H1 (cell line): ENCODE measurements at regions not wholly inside any gene's neighbourhood (a gene's known extent, or its start where the extent isn't known, plus 50 kb on each side); places are given as distances from the start of the nearest gene placed in this dataset.
"Not testable (repeated sequence)": the region's sequence is repeated elsewhere in the genome, so short reads cannot be mapped to it uniquely, and the experiment has no call there.

Experiments
- CTCF ChIA-PET: fragments of 300-600 bp; sonication (Branson Sonifier 250); formaldehyde crosslinking; loops from one replicate; lab custom pipeline; 2021; ENCODE audit not compliant: partially characterized antibody; lab: Charles Lee
- POLR2A ChIA-PET: fragments of 300-600 bp; sonication (Branson Sonifier 250); formaldehyde crosslinking; loops from one replicate; lab custom pipeline; 2021; ENCODE audit warnings: inconsistent platforms; ENCODE audit not compliant: partially characterized antibody; lab: Charles Lee
- DNase-seq, 2 experiments: peaks; one replicate each; pipeline versions ENCODE4 v3.0.0 to v3.0.0-alpha.2; 2010 to 2022; ENCODE audit warnings: low spot score in 2 of 2, low read depth in 1 of 2, mixed read lengths in 1 of 2
- FAIRE-seq: peaks from 2 replicates; lab custom pipeline; 2011; peaks lifted over from hg19 to GRCh38; lab: Jason Lieb, UNC
- H2AFZ ChIP-seq: 2 replicates; pipeline ENCODE4 v1.8.1; 2012; ENCODE audit warnings: low read length, inconsistent platforms
- H2AK5ac ChIP-seq: 2 replicates; pipeline ENCODE4 v1.6.1; 2013; ENCODE audit warnings: low read depth, low read length
- H2BK120ac ChIP-seq: replicated peaks from 2 replicates; pipeline ENCODE3; 2013; ENCODE audit warnings: low read depth, low read length, inconsistent platforms
- H2BK12ac ChIP-seq: 2 replicates; pipeline ENCODE4 v1.6.1; 2013; ENCODE audit warnings: low read depth, low read length
- H2BK15ac ChIP-seq: 2 replicates; pipeline ENCODE4 v1.6.1; 2013; ENCODE audit warnings: low read length
- H2BK20ac ChIP-seq: 2 replicates; pipeline ENCODE4 v1.6.1; 2013; ENCODE audit warnings: low read length
- H2BK5ac ChIP-seq: 2 replicates; pipeline ENCODE4 v1.6.1; 2013; ENCODE audit warnings: low read depth, low read length
- H3K14ac ChIP-seq: 2 replicates; pipeline ENCODE4 v1.6.1; 2013; ENCODE audit warnings: inconsistent platforms; ENCODE audit not compliant: insufficient read length
- H3K18ac ChIP-seq: 2 replicates; pipeline ENCODE4 v1.6.1; 2013; ENCODE audit warnings: low read length; ENCODE audit errors: extremely low read depth
- H3K23ac ChIP-seq: 2 replicates; pipeline ENCODE4 v1.6.1; 2013; ENCODE audit warnings: inconsistent platforms; ENCODE audit not compliant: insufficient read length
- H3K23me2 ChIP-seq: 2 replicates; pipeline ENCODE4 v1.6.1; 2013; ENCODE audit warnings: low read depth, low read length
- H3K27ac ChIP-seq: 2 replicates; pipeline ENCODE4 v1.6.1; 2011; ENCODE audit warnings: low read depth, low read length, inconsistent platforms
- H3K27me3 ChIP-seq, 4 experiments: replicated peaks in 1 of 4; 1 replicate in 1 of 4; 2 replicates in 3 of 4; pipeline versions ENCODE4 v1.6.1 to v1.8.1; 2011 to 2013; ENCODE audit warnings: low read length in 3 of 4, mild to moderate bottlenecking in 3 of 4, inconsistent platforms in 2 of 4, mixed read lengths in 2 of 4, moderate library complexity in 1 of 4; ENCODE audit not compliant: control insufficient read depth in 3 of 4, insufficient read depth in 3 of 4; ENCODE audit errors: extremely low read depth in 1 of 4
- H3K36me3 ChIP-seq, 4 experiments: 2 replicates each; pipeline versions ENCODE4 v1.6.1 to v1.8.1; 2011 to 2013; ENCODE audit warnings: mild to moderate bottlenecking in 4 of 4, low read length in 3 of 4, moderate library complexity in 2 of 4, control low read depth in 1 of 4, inconsistent platforms in 1 of 4; ENCODE audit not compliant: insufficient read depth in 4 of 4, control insufficient read depth in 2 of 4
- H3K4ac ChIP-seq: replicated peaks from 2 replicates; pipeline ENCODE3; 2013; ENCODE audit warnings: low read length, low read depth, mixed read lengths, inconsistent platforms; ENCODE audit not compliant: insufficient read length
- H3K4me1 ChIP-seq, 4 experiments: replicated peaks in 1 of 4; 1 replicate in 1 of 4; 2 replicates in 3 of 4; pipeline versions ENCODE4 v1.6.1 to v1.8.1; 2011 to 2013; ENCODE audit warnings: low read length in 3 of 4, inconsistent platforms in 2 of 4, mixed read lengths in 1 of 4; ENCODE audit not compliant: insufficient read depth in 4 of 4, control insufficient read depth in 3 of 4
- H3K4me2 ChIP-seq, 2 experiments: 2 replicates each; pipeline versions ENCODE4 v1.6.1 to v1.8.1; 2011 to 2013; ENCODE audit warnings: low read depth in 2 of 2, low read length in 2 of 2, control low read depth in 1 of 2, inconsistent platforms in 1 of 2, mild to moderate bottlenecking in 1 of 2; ENCODE audit not compliant: insufficient read depth in 1 of 2
- H3K4me3 ChIP-seq, 4 experiments: fragments of 200-600, 300-600 bp in 1 of 4; sonication (generic), shearing (Covaris generic), sonication (Bioruptor Twin) in 1 of 4; 2 replicates each; pipeline versions ENCODE4 v1.5.1 to v1.8.1; 2011 to 2016; ENCODE audit warnings: low read length in 4 of 4, low read depth in 3 of 4, control low read depth in 2 of 4, inconsistent platforms in 2 of 4, mild to moderate bottlenecking in 2 of 4, mixed read lengths in 1 of 4, moderate library complexity in 1 of 4; ENCODE audit not compliant: insufficient read depth in 2 of 4; ENCODE audit errors: extremely low read depth in 1 of 4
- H3K56ac ChIP-seq: replicated peaks from 2 replicates; pipeline ENCODE3; 2013; ENCODE audit warnings: low read depth, mild to moderate bottlenecking, mixed read lengths, low read length, inconsistent platforms; ENCODE audit not compliant: insufficient read length
- H3K79me1 ChIP-seq: 2 replicates; pipeline ENCODE4 v1.6.1; 2013; ENCODE audit warnings: low read depth, low read length, control low read depth
- H3K79me2 ChIP-seq, 2 experiments: 2 replicates each; pipeline versions ENCODE4 v1.6.1 to v1.8.1; 2012 to 2013; ENCODE audit warnings: low read length in 2 of 2, mild to moderate bottlenecking in 2 of 2, inconsistent platforms in 1 of 2; ENCODE audit not compliant: insufficient read depth in 2 of 2, control insufficient read depth in 1 of 2
- H3K9ac ChIP-seq, 4 experiments: replicated peaks in 1 of 4; 1 replicate in 1 of 4; 2 replicates in 3 of 4; pipeline versions ENCODE4 v1.6.1 to v1.8.1; 2011 to 2013; ENCODE audit warnings: low read depth in 3 of 4, low read length in 3 of 4, control low read depth in 2 of 4, mild to moderate bottlenecking in 2 of 4, moderate library complexity in 2 of 4, inconsistent platforms in 1 of 4; ENCODE audit errors: extremely low read depth in 1 of 4
- H3K9me3 ChIP-seq, 2 experiments: 2 replicates each; pipeline versions ENCODE4 v1.6.1 to v1.8.1; 2012 to 2013; ENCODE audit warnings: mild to moderate bottlenecking in 2 of 2, moderate library complexity in 2 of 2, control low read depth in 1 of 2, inconsistent platforms in 1 of 2, low read depth in 1 of 2, low read length in 1 of 2, mixed read lengths in 1 of 2; ENCODE audit not compliant: insufficient read depth in 2 of 2
- H4K20me1 ChIP-seq, 2 experiments: replicated peaks in 1 of 2; 2 replicates each; pipeline versions ENCODE3 to v1.8.1; 2011 to 2013; ENCODE audit warnings: inconsistent platforms in 2 of 2, low read length in 2 of 2, mild to moderate bottlenecking in 1 of 2; ENCODE audit not compliant: insufficient read depth in 2 of 2, control insufficient read depth in 1 of 2
- H4K5ac ChIP-seq: 2 replicates; pipeline ENCODE4 v1.6.1; 2013; ENCODE audit warnings: low read length, low read depth, mixed read lengths, inconsistent platforms; ENCODE audit not compliant: insufficient read length
- H4K8ac ChIP-seq: 2 replicates; pipeline ENCODE4 v1.8.0; 2013; ENCODE audit warnings: mild to moderate bottlenecking, moderate library complexity, low read length, inconsistent platforms; ENCODE audit not compliant: insufficient read depth; ENCODE audit errors: extremely low read depth
- H4K91ac ChIP-seq: replicated peaks from 2 replicates; pipeline ENCODE3; 2013; ENCODE audit warnings: low read length, mixed read lengths, inconsistent platforms; ENCODE audit not compliant: insufficient read length
- BRCA1 ChIP-seq: IDR thresholded peaks from 2 replicates; pipeline ENCODE4 v1.6.1; 2012; ENCODE audit warnings: low read depth, low read length, improper control_type of control experiment
- CHD2 ChIP-seq: IDR thresholded peaks from 2 replicates; pipeline ENCODE4 v1.6.1; 2012; ENCODE audit warnings: low read length, improper control_type of control experiment
- CTCF ChIP-seq, 3 experiments: IDR thresholded peaks; 1 replicate in 2 of 3; 2 replicates in 1 of 3; pipeline versions ENCODE4 v1.5.1 to v1.6.1; 2011; ENCODE audit warnings: low read length in 3 of 3, mild to moderate bottlenecking in 3 of 3, inconsistent platforms in 2 of 3, low read depth in 1 of 3, moderate library complexity in 1 of 3; ENCODE audit not compliant: insufficient read depth in 1 of 3; ENCODE audit errors: control extremely low read depth in 1 of 3
- KDM5A ChIP-seq: fragments of 200-600 bp; IDR thresholded peaks from 2 replicates; pipeline ENCODE4 v1.7.1; 2012; ENCODE audit warnings: mild to moderate bottlenecking, low read length, inconsistent platforms, mixed read lengths
- MAFK ChIP-seq: IDR thresholded peaks from 2 replicates; pipeline ENCODE4 v1.6.1; 2012; ENCODE audit warnings: low read depth, mild to moderate bottlenecking, improper control_type of control experiment, low read length
- RFX5 ChIP-seq: IDR thresholded peaks from 2 replicates; pipeline ENCODE4 v1.6.1; 2011; ENCODE audit warnings: low read depth, low read length, improper control_type of control experiment, borderline replicate concordance
- TAF1 ChIP-seq: IDR thresholded peaks from 2 replicates; pipeline ENCODE4 v1.6.1; 2011; ENCODE audit warnings: mild to moderate bottlenecking, low read depth, low read length
- ZNF274 ChIP-seq: IDR thresholded peaks from 2 replicates; pipeline ENCODE4 v1.7.0; 2012; ENCODE audit warnings: low read length, borderline replicate concordance; ENCODE audit errors: extremely low read depth
- WGBS, 2 experiments: shearing (Covaris generic) in 1 of 2; methylation state at CpG; one replicate each; pipeline versions ENCODE4 v1.1.6 to v1.1.7; 2013 to 2015; ENCODE audit warnings: low lambda C conversion rate in 2 of 2, mixed read lengths in 2 of 2, inconsistent platforms in 1 of 2, low coverage in 1 of 2, missing lambda C conversion rate in 1 of 2; ENCODE audit not compliant: insufficient replicate concordance in 2 of 2, insufficient coverage in 1 of 2, insufficient read length in 1 of 2; ENCODE audit errors: extremely low coverage in 1 of 2, missing lambda C conversion rate in 1 of 2; 5-methylcytosine and 5-hydroxymethylcytosine counted together

GRCh38 chr20:30513050-30513628, 744.3 kb upstream of the DEFB115 start (continued):
- TF ChIP-seq CTCF (IDR thresholded peaks at IDR 0.05; ENCODE audit: control extremely low read depth in 1 of 3, insufficient read depth in 1 of 3, low read depth in 1 of 3, low read length in 3 of 3) (no peak), BRCA1 (no peak), RFX5 (no peak), TAF1 (no peak), CHD2 (no peak), MAFK (no peak), ZNF274 (no peak), KDM5A (no peak)

- H4K8ac ChIP-seq, POLR2A ChIA-PET, H4K5ac ChIP-seq, H2AK5ac ChIP-seq, H3K4me2 ChIP-seq, H2BK20ac ChIP-seq, H2BK5ac ChIP-seq, H2BK120ac ChIP-seq, H3K27me3 ChIP-seq, H2BK12ac ChIP-seq, H3K79me2 ChIP-seq, H4K20me1 ChIP-seq, H3K56ac ChIP-seq, H2AFZ ChIP-seq, H3K9ac ChIP-seq, H3K14ac ChIP-seq, FAIRE-seq, H3K27ac ChIP-seq, H3K79me1 ChIP-seq, H3K23me2 ChIP-seq, H3K4me1 ChIP-seq, CTCF ChIA-PET, H3K18ac ChIP-seq, H3K4me3 ChIP-seq, H4K91ac ChIP-seq, H3K36me3 ChIP-seq, H3K23ac ChIP-seq, H2BK15ac ChIP-seq, DNase-seq, H3K4ac ChIP-seq: not testable (repeated sequence)
- 94% methylated on average over 11 of the region's 13 CpGs; no CpG with 5 or more reads in 1 of the 2 experiments for WGBS, 2 experiments
- H3K9me3 ChIP-seq: peaks cover 44 to 81% of the 10 kb centered on the region in 2 experiments; a peak in 3 of 4 replicates
Measured at GRCh38 chr20:30515915-30516314, 741.5 kb upstream of the DEFB115 start.
